ENCODE measurements at regions not wholly inside any gene's neighbourhood (a gene's known extent, or its start where the extent isn't known, plus 50 kb on each side); places are given as distances from the start of the nearest gene placed in this dataset.

- DNase-seq: no peak
These were observed 422.9 kb downstream of the SETD4 start for GRCh38 chr21:35637431-35637830.

GRCh38 chr21:35635994-35636393 lies 424.3 kb downstream of the SETD4 start:
- no peak for DNase-seq

- DNase-seq: peak in 1 of 4 experiments; percentile 25
These were observed 425.1 kb downstream of the SETD4 start for GRCh38 chr21:35635261-35635660.

- DNase-seq: no peak
These were observed 426.8 kb downstream of the SETD4 start for GRCh38 chr21:35633501-35633900.

- no peak for DNase-seq
These were observed 427.6 kb downstream of the SETD4 start for GRCh38 chr21:35632711-35633110.

GRCh38 chr21:35628316-35628715 lies 432.0 kb downstream of the SETD4 start:
- DNase-seq: no peak

- DNase-seq: no peak
These were observed 432.9 kb downstream of the SETD4 start for GRCh38 chr21:35627462-35627861.

- DNase-seq: no peak
These were observed 434.8 kb downstream of the SETD4 start for GRCh38 chr21:35625576-35625975.

GRCh38 chr21:35624901-35625300 lies 435.4 kb downstream of the SETD4 start:
- DNase-seq: no peak

- no peak for DNase-seq
These were observed 437.7 kb downstream of the SETD4 start for GRCh38 chr21:35622612-35623011.

- peak in 1 of 4 experiments; percentile 3 for DNase-seq
These were observed 441.1 kb downstream of the SETD4 start for GRCh38 chr21:35619184-35619583.

- DNase-seq: no peak
These were observed 442.8 kb downstream of the SETD4 start for GRCh38 chr21:35617491-35617890.

- DNase-seq: peak in 3 of 4 experiments; percentile 6 to 46 (median 35)
These were observed 444.2 kb downstream of the SETD4 start for GRCh38 chr21:35616090-35616489.

GRCh38 chr21:35615325-35615724 lies 445.0 kb downstream of the SETD4 start:
- peak in 3 of 4 experiments; percentile 17 to 53 (median 47) for DNase-seq

- DNase-seq: peak in 1 of 4 experiments; percentile 27
These were observed 445.9 kb downstream of the SETD4 start for GRCh38 chr21:35614396-35614921.

- no peak for DNase-seq
These were observed 448.6 kb downstream of the SETD4 start for GRCh38 chr21:35611708-35612132.

GRCh38 chr21:35609263-35609662 lies 451.1 kb downstream of the SETD4 start:
- no peak for DNase-seq

- DNase-seq: no peak
These were observed 452.9 kb downstream of the SETD4 start for GRCh38 chr21:35607406-35607805.

GRCh38 chr21:35606578-35606977 lies 453.7 kb downstream of the SETD4 start:
- no peak for DNase-seq

GRCh38 chr21:35606146-35606545 lies 454.2 kb downstream of the SETD4 start:
- DNase-seq: peak; percentile 10 to 61 (median 36)

- DNase-seq: no peak
These were observed 456.8 kb downstream of the SETD4 start for GRCh38 chr21:35603494-35603893.

GRCh38 chr21:35602811-35603362 lies 457.4 kb downstream of the SETD4 start:
- DNase-seq: peak in 3 of 4 experiments; percentile 9 to 50 (median 24)

GRCh38 chr21:35601211-35601610 lies 459.1 kb downstream of the SETD4 start:
- no peak for DNase-seq

GRCh38 chr21:35599164-35599563 lies 461.2 kb downstream of the SETD4 start:
- no peak for DNase-seq
